ENCODE measurements at regions not wholly inside any gene's neighbourhood (a gene's known extent, or its start where the extent isn't known, plus 50 kb on each side); places are given as distances from the start of the nearest gene placed in this dataset.
"Not testable (repeated sequence)": the region's sequence is repeated elsewhere in the genome, so short reads cannot be mapped to it uniquely, and the experiment has no call there.

DNA sequence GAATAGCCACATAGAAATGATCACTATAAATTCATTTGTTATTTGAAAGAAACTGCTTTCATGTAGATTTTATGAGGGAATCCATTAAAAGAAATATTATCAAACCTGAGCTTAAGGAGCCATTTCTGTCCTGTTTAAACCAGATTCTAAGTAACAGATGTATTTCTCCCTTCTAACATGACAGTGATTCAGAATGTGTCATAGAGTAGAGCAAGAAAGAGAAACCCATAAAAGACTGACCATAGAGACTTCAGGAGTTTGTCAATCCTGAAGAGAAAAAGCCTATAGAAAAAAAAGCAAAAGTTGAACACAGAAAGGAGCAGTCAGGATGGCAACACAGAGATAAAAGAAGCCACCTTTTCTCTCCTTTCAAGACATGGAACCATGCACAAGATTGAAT, 390.6 kb downstream of the PRIM2 start:
- peak; percentile 52; the same call in 1 of the 3 replicates for ATAC-seq (ENCODE audit: low read depth)
- not testable (repeated sequence) for H3K4me1 ChIP-seq (ENCODE audit: insufficient read depth, poor library complexity, severe bottlenecking); H3K9me3 ChIP-seq (ENCODE audit: severe bottlenecking); DNase-seq (ENCODE audit: low spot score); H3K36me3 ChIP-seq (ENCODE audit: low read depth); H3K27me3 ChIP-seq (ENCODE audit: insufficient read depth, poor library complexity, severe bottlenecking); H3K27ac ChIP-seq (ENCODE audit: poor library complexity, severe bottlenecking); H3K4me3 ChIP-seq (ENCODE audit: severe bottlenecking)

DNA sequence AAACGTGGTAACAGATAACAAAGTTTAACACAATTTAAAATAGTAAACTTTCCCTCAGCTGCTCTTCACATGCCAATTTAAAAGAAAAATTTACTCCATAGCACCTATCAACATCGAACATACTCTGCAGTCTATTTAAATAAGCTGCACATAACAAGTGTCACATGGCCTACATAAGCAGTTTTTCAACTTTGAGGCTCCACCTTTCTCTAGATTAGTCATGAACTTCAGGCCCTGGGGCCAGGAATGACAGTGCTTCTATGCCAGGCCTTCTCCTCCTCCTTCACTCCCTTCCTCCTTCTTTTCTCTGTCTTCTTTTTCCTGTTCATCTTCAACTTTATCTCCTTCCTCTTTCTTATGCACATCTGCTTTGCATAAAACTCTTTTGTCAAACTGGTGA, 405.1 kb downstream of the PRIM2 start:
- not testable (repeated sequence) for H3K27me3 ChIP-seq (ENCODE audit: insufficient read depth, poor library complexity, severe bottlenecking); DNase-seq (ENCODE audit: low spot score); H3K9me3 ChIP-seq (ENCODE audit: severe bottlenecking); H3K36me3 ChIP-seq (ENCODE audit: low read depth); H3K27ac ChIP-seq (ENCODE audit: poor library complexity, severe bottlenecking); H3K4me1 ChIP-seq (ENCODE audit: insufficient read depth, poor library complexity, severe bottlenecking); H3K4me3 ChIP-seq (ENCODE audit: severe bottlenecking)
- peak; percentile 89 for ATAC-seq (ENCODE audit: low read depth)

DNA sequence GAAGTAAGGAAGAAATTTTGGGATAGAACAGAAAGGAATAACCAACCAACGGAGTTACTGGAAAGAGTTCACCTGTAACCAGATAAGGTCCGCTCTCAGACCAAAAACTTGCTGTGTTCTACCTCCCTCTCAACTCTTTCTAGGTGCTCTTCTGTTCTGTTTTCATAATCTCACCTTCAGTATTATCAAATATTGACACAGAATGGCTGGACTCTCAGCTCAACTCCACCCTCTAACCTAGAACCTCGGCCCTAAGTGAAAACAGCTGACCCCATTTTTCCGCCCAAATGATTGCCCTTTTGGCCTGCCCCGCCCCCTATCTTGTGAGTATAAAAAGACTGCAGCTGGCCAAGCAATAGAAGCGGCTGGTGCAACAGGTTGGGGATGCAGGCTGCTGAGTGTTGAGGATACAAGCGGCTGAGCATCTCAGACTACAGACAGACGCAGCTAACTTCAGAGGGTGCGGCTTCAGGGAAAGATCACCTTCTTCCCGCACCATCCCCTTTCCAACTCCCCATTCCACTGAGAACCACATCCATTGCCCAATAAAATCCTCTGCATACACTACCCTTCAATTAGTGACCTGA, 406.5 kb downstream of the PRIM2 start:
- not testable (repeated sequence) for ATAC-seq (ENCODE audit: low read depth); H3K9me3 ChIP-seq (ENCODE audit: severe bottlenecking); H3K36me3 ChIP-seq (ENCODE audit: low read depth); H3K4me1 ChIP-seq (ENCODE audit: insufficient read depth, poor library complexity, severe bottlenecking); H3K27ac ChIP-seq (ENCODE audit: poor library complexity, severe bottlenecking); H3K27me3 ChIP-seq (ENCODE audit: insufficient read depth, poor library complexity, severe bottlenecking); H3K4me3 ChIP-seq (ENCODE audit: severe bottlenecking)
- peak; percentile 12 for DNase-seq (ENCODE audit: low spot score)

DNA sequence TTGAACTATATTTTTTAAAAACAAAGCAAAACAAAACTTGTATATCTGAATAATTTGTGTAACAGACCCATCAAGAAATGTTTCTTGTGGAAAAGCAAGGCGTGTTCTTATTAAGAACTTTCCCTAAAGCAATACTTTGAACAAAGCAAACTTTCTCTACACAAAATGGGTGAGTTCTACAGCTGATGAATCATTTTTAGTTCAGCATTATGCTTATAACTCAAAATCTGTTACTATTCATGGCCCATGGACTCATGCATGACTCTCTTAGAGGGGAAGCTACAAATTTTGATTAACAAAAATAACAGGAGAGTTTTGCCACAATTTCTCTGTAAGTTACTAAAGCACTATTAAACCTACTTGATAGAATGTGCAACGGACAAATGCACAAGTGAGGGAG, 412.0 kb downstream of the PRIM2 start:
- H3K36me3 ChIP-seq (ENCODE audit: low read depth); H3K27ac ChIP-seq (ENCODE audit: poor library complexity, severe bottlenecking); H3K4me3 ChIP-seq (ENCODE audit: severe bottlenecking); ATAC-seq (ENCODE audit: low read depth); H3K4me1 ChIP-seq (ENCODE audit: insufficient read depth, poor library complexity, severe bottlenecking); H3K27me3 ChIP-seq (ENCODE audit: insufficient read depth, poor library complexity, severe bottlenecking); H3K9me3 ChIP-seq (ENCODE audit: severe bottlenecking); DNase-seq (ENCODE audit: low spot score): not testable (repeated sequence)

- H3K4me3 ChIP-seq (ENCODE audit: severe bottlenecking); H3K9me3 ChIP-seq (ENCODE audit: severe bottlenecking); H3K36me3 ChIP-seq (ENCODE audit: low read depth); ATAC-seq (ENCODE audit: low read depth); H3K27ac ChIP-seq (ENCODE audit: poor library complexity, severe bottlenecking); H3K4me1 ChIP-seq (ENCODE audit: insufficient read depth, poor library complexity, severe bottlenecking); DNase-seq (ENCODE audit: low spot score); H3K27me3 ChIP-seq (ENCODE audit: insufficient read depth, poor library complexity, severe bottlenecking): not testable (repeated sequence)
These were observed 413.3 kb downstream of the PRIM2 start for GRCh38 chr6:57730726-57731125.

DNA sequence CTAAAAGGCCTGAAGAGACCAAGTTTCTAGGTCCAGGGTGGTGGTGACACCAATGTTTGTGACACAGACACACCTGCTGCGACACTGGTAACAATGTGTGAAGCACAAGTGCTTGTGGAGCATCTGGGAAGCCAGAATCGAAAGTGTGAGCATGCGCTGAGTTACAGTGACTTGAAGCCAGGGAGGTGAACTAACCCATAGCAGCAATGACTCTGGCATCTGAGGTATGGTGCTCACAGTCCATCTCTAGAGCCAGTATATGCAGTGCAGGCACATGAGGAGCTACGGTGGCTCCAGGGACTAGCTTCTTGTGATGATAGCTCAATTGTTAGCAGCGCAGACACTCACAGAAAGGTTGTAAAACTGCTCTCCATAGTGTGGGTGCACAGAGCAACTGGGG, 430.3 kb downstream of the PRIM2 start:
- H3K27me3 ChIP-seq (ENCODE audit: insufficient read depth, poor library complexity, severe bottlenecking); ATAC-seq (ENCODE audit: low read depth); H3K27ac ChIP-seq (ENCODE audit: poor library complexity, severe bottlenecking); H3K9me3 ChIP-seq (ENCODE audit: severe bottlenecking); H3K36me3 ChIP-seq (ENCODE audit: low read depth); H3K4me1 ChIP-seq (ENCODE audit: insufficient read depth, poor library complexity, severe bottlenecking); DNase-seq (ENCODE audit: low spot score); H3K4me3 ChIP-seq (ENCODE audit: severe bottlenecking): not testable (repeated sequence)

DNA sequence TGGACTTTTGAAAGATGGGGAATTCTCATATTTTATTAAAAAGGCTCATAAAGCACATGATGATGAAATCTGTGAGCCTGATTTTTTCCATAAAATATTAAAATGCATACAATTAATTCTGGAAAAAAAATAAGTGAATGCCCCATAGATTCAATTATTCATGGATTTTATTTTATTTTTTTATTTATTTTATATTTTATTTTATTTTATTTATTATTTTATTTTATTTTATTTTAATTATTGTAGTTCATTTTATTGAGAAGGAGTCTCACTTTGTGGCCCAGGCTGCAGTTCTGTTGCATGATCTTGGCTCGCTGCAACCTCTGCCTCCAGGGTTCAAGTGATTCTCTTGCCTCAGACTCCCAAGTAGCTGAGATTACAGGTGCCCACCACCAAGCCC, 442.4 kb downstream of the PRIM2 start:
- not testable (repeated sequence) for ATAC-seq (ENCODE audit: low read depth); H3K4me3 ChIP-seq (ENCODE audit: severe bottlenecking); DNase-seq (ENCODE audit: low spot score); H3K4me1 ChIP-seq (ENCODE audit: insufficient read depth, poor library complexity, severe bottlenecking); H3K27ac ChIP-seq (ENCODE audit: poor library complexity, severe bottlenecking); H3K36me3 ChIP-seq (ENCODE audit: low read depth); H3K9me3 ChIP-seq (ENCODE audit: severe bottlenecking); H3K27me3 ChIP-seq (ENCODE audit: insufficient read depth, poor library complexity, severe bottlenecking)

GRCh38 chr6:57792720-57793397, 475.4 kb downstream of the PRIM2 start:
- ATAC-seq (ENCODE audit: low read depth); H3K36me3 ChIP-seq (ENCODE audit: low read depth); H3K4me1 ChIP-seq (ENCODE audit: insufficient read depth, poor library complexity, severe bottlenecking); DNase-seq (ENCODE audit: low spot score); H3K4me3 ChIP-seq (ENCODE audit: severe bottlenecking); H3K27me3 ChIP-seq (ENCODE audit: insufficient read depth, poor library complexity, severe bottlenecking); H3K27ac ChIP-seq (ENCODE audit: poor library complexity, severe bottlenecking); H3K9me3 ChIP-seq (ENCODE audit: severe bottlenecking): not testable (repeated sequence)

DNA sequence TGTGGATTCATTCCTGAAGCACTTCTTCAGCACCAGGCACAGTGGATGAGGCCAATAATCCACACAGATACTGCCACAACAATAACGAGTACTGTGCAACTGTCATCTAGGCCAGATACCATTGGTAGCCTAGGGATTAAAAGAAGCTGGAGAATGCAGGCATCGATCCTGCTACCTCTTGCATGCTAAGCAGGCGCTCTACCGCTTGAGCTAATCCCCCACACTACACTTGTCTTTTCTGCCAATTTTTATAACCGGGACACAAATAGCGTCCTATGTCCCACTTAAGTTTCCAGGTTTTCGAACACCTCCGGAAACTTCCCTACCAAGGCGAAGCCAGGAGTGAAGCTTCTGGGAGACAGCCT, 475.9 kb downstream of the PRIM2 start:
- not testable (repeated sequence) for H3K27me3 ChIP-seq (ENCODE audit: insufficient read depth, poor library complexity, severe bottlenecking); H3K4me1 ChIP-seq (ENCODE audit: insufficient read depth, poor library complexity, severe bottlenecking); H3K27ac ChIP-seq (ENCODE audit: poor library complexity, severe bottlenecking); H3K4me3 ChIP-seq (ENCODE audit: severe bottlenecking); H3K36me3 ChIP-seq (ENCODE audit: low read depth); H3K9me3 ChIP-seq (ENCODE audit: severe bottlenecking); DNase-seq (ENCODE audit: low spot score); ATAC-seq (ENCODE audit: low read depth)

DNA sequence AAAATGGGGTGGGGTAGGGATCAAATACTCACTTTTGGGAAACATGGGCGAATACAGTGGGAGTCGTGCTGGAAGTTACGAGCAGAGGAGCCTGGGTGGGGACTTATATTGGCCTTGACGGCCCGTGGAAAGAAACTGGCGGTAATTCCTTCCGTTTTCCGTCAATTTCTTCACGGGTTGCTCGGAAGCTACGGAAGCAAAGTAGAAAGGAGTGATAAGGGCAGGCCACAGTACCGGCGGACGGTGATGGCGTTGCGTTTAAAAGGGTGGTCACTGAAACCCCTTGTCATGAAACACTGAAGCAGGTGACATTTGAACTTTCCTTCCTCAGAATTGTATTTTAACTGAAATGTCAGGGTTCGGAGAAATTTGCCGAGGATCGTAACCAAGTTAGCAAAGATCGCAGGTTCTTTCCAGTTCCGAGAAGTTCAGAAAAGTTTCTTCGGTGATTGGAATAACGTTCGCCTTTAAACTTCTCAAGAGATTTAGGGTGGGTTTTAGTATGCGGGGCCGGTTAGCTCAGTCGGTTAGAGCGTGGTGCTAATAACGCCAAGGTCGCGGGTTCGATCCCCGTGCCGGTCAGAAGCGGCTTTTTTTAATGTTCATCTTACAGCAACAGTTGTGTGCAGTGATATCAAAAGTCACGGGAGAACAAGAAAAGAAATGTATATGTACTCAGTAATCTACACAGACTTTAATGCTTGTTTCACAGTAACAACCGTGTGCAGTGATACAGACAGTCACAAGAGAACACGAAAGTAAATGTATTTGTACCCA, 482.5 kb downstream of the PRIM2 start:
- DNase-seq (ENCODE audit: low spot score); H3K4me1 ChIP-seq (ENCODE audit: insufficient read depth, poor library complexity, severe bottlenecking); ATAC-seq (ENCODE audit: low read depth); H3K27ac ChIP-seq (ENCODE audit: poor library complexity, severe bottlenecking); H3K36me3 ChIP-seq (ENCODE audit: low read depth); H3K4me3 ChIP-seq (ENCODE audit: severe bottlenecking); H3K9me3 ChIP-seq (ENCODE audit: severe bottlenecking); H3K27me3 ChIP-seq (ENCODE audit: insufficient read depth, poor library complexity, severe bottlenecking): not testable (repeated sequence)

DNA sequence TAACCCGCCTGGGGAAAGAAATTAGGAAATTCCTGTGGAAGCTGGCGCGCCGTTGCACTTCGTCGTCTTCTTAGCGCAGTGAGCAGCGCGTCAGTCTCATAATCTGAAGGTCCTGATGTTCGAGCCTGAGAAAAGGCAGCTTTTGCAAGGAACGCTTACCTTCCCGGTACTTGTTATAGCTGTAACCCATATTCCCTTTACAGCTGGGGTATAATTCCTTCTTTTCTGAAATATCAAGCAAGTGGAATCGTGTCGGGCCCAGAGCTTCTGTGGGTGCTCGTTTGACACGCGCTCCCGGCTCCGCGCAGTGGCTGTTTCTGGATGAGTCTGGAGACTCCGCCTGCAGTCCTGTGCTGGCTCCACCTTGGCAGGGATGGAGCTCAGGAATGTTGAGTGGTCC, 491.2 kb downstream of the PRIM2 start:
- not testable (repeated sequence) for H3K9me3 ChIP-seq (ENCODE audit: severe bottlenecking); H3K27ac ChIP-seq (ENCODE audit: poor library complexity, severe bottlenecking); DNase-seq (ENCODE audit: low spot score); H3K36me3 ChIP-seq (ENCODE audit: low read depth); H3K27me3 ChIP-seq (ENCODE audit: insufficient read depth, poor library complexity, severe bottlenecking); H3K4me1 ChIP-seq (ENCODE audit: insufficient read depth, poor library complexity, severe bottlenecking); H3K4me3 ChIP-seq (ENCODE audit: severe bottlenecking); ATAC-seq (ENCODE audit: low read depth)

Measured in RWPE2 (cell line).